Eye (tissue), 1 donor: ENCODE measurements at regions not wholly inside any gene's neighbourhood (a gene's known extent, or its start where the extent isn't known, plus 50 kb on each side); places are given as distances from the start of the nearest gene placed in this dataset.
A peak's percentile ranks its signal among the peaks of the same experiment; 100 is the strongest.

Experiments used
- DNase-seq: peaks from one replicate; pipeline ENCODE4 v3.0.0-alpha.2; 2015

DNA sequence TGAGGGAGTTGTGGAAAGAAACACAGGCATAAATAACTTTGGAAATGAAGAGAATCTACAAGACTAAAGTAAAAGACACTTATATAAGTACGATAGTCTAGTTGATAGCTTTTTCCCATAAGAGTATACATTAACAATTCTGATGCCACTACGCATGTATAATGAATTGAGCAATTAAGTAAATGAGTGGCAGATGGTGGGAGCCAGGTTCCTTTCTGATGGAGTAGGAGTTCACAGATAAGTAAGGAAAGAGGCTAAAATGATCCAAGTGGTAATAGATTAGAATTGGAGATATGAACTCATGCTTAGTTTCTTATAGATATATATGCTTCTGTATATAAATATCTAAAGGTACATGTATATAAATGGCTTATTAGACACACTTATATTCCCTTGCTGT is 368.3 kb downstream of the FAM181B start:
- no peak for DNase-seq

DNA sequence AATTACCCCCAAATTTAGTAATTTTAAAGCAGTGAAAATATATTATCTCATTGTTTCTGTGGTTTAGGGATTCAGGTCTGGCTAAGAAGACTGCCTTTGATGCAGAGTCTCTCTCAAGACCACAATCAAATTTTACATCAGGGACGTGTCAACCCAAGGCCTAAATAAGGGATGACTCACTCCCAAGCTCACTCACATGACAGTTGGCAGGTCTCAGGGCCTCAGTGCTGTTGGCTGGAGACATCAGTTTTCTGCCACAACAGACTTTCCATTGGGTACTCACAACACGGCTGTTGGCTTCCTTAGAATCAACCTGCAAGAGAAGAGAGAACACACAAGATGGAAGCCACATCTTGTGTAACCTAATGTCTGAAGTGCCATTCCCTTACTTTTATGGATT is 377.3 kb downstream of the FAM181B start:
- no peak for DNase-seq

DNA sequence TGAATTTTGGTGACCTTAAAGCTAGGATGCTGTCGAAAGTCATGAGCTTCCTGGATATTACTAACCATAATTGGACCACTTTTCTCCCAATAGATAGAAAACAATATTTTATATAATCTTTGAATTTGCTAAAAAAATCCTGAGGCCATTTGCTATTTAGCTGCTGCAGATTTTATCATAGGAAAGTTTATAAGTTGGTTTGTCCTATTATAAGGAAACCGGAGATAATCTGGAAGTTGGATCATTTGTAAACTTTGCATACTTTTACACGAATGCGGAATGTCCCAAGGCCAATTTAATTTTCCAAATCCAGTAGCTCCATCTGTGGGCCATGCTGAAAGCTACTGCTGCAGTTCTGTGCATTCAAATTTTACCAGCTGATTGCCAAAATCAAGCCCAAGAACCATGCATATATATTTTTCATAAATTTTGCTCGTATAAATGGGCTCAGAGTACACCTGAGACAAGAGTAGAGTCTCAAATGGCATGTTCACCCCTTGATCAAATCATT is 378.3 kb downstream of the FAM181B start:
- DNase-seq, result no peak

DNA sequence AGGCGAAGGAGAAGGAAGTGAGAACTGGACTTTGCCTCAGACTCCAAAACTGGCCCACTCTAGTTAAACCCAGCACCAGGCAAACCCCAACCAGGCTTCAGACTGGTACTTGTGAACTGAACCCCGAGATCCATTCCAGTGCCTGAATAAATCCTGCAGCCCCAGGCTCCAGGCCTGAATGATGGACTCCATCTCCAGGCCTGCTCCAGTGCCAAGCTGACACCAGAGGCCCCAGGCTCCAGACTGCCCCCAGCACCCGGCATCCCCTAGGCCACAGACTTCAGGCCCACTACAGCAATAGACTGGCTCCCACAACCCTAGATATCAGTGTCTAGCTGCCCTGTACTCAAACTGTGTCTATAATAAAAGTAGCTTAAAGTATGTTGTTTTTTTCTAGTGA is 406.8 kb downstream of the FAM181B start:
- no peak for DNase-seq

DNA sequence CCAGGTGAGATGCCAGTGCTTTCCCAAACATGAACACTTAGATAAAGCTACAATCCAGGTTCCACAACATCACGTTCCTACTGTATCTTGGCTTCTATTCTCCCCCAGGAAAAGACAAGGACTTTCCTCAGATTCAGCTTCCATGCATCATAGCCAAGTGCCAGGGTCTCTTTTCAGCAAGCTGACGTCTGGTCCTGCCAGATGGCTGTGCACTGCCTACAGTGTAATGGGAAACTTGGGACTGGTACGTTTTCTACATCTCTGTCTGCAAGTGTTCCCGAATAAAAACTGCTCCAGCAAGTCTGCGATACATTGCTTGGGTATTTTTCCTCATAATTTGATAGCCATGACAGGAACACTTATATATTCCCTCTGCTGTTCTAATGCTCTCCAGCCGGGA is 412.5 kb downstream of the FAM181B start:
- no peak for DNase-seq

DNA sequence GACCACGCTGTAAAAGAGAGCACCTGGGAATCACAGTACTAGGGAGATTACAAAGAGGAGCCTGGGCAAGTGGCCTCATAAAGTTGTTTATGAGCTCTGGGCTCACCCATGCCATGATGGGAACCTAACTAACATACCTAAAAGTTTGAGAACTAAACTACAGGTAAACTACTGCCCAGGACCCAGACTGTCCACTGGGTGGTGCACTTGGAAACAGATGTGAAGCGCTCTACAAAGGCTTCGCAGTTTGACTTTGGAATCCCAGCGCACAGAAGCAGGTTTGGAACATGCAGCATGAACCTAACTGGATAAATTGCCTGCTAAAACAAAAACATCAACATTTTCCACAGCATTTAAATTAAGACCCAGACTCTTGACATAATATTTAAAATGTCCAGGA is 418.6 kb downstream of the FAM181B start:
- peak; percentile 48 for DNase-seq

DNA sequence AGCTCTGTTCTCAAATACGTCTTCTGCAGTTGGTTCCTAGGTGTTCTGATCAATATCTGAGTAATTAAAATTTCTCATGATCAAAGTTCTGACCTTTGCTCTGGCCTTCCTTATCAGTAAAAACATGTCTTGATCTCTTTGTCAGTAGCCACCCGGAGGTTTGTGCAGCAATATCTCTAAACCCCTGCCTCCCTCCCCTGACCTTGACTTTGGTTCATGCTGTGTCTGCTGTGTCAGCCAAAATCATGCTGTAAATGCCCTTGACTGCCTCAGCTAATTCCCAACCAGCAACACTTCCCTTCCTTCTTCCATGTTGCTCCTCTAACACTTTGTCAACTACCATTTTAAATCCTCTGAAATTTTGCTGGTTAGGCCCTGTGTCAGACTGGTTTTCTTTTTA is 424.7 kb downstream of the FAM181B start:
- no peak for DNase-seq

DNA sequence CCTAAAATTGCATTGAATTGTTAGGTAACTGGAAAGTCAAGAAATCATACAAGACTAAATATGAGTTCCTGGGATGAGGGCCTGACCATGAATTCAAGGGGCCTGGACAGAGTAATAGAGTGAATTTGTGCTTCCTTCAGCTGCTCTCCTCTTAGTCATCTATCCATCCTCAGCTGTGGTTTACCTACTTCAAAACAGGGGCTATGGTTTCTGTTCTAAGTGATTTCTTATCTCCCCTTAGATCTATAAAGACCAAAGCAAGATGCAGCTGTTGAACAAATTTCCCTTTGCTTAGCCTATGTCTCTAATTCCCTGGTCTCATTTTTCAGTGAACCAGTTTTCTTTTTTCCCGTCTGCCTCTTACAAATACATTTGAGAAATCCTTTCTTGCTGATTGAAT is 428.5 kb downstream of the FAM181B start:
- DNase-seq, result no peak

DNA sequence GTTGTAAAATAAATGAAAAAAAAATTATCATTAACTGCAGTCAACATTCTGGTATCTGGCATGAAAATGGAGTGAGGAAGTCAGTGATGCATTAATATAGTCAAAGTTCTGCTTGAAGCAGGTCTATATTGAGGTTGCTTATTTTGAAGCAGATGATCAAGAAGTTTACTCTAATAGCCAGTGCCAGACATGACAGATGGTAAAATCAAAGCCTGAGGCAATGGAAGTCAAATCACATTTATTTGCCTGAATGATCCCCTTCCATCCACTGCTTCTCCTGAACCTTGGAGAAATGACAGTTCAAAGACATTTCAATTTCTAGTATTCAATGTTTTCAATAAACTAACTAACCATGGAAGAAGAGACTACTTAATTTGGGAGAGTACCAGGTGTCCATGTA is 430.0 kb downstream of the FAM181B start:
- DNase-seq, result peak; percentile 85

DNA sequence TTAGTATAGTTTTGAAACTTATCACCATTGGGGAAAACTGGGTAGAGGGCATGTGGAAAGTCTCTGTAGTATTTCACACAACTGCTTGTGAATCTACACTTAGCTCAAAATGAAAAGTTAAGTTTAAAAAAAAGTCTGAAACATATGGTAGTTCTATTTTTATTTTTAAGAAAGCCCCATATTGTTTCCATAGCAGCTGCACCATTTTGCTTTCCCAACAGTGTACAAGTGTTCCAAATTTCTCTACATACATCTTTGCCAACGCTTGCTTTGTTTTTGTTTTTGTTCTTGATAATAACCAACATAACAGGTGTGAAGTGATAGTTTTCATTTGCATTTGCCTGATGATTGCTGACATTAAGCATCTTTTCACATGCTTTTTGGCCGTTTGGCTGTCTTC is 445.2 kb downstream of the FAM181B start:
- DNase-seq, result no peak

DNA sequence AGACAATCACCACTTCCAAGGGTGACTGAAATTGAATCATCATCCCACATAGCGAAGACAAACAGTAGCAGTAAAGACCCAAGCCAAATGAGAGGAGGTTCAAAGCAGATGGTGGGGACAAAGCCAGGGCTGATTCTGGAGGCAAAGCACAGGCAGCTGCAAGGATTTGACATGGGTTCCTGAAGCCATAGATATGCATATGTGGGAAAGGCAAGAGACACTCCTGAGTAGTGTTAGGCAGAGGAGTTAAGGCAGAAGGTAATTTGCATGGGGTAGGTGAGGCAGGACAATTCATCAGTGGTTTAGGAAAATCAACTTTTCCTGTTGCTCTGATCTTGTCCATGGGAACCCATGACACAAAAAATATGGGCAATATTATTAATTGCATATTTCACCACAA is 462.8 kb downstream of the FAM181B start:
- no peak for DNase-seq

DNA sequence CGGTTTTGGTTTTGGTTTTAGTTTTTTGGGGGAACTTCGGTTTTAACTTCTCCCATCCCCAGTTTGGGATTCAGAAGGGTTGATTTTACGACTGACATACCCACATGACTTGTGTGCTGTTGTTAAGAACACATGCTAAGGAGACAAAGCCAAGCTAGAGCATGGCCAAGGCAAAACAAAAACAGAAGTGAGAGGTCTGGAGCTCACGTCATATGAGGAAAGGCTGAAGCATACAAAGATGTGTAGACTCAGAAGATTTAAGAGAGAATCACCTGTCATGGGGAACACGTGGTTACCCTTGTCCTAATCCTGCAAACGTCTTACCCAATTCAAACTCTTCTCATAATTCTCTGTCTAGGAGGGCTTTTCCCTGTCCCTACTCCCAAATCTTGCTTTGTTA is 465.0 kb downstream of the FAM181B start:
- DNase-seq, result no peak

DNA sequence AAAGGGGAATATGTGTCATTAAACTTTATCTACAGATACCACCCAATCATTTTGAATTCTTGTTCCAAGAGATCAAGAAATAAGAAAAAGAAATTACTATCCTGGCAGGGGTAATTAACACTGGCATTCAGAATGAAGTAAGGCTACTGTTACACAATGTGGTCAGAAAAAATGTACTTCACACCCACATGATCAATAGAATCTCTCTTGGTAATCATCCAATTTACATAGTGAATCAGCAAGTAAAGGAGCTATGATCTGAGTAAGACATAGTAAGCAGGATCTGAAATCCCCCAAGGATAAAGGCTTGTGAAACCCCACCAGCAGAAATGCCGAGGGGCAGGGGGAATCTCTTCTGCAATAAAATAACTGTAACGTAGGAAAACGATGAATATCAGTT is 466.5 kb downstream of the FAM181B start:
- no peak for DNase-seq

DNA sequence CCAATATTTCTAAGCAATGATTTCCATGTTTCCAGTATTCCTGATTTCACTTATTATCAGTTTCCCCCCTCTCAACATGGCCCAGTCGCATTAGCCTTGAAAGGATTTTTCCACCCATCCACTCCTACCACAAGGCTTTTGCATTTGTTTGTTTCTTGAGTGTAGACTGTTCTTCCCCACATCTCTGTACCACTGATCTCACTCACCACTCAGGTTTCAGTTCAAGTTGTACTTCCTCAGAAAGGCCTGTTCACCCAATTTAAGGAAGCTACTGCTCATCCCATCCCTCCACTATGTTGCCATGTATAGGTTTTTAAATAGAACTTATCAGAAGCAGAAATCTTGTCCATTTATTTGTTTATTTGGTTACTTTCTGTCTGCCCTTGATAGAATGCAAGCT is 472.3 kb downstream of the FAM181B start:
- no peak for DNase-seq

DNA sequence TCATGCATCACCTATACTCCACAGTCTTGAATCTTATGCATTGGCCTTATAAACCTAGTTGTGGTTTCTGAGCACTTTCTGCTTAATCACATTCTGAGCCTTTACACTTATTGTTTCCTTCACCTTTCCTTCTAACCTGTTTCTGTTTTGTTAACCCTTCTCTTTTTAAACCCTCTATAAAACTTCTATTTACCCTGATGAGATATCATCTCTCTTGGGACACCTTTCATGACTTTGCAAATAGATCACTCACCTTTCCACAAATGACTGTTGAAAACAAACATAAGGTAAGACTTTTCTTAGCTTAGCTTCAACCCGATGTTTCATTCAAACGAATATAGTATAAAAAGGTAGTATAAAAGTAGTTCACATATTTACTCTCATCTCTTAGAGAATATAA is 483.6 kb downstream of the FAM181B start:
- DNase-seq, result no peak

DNA sequence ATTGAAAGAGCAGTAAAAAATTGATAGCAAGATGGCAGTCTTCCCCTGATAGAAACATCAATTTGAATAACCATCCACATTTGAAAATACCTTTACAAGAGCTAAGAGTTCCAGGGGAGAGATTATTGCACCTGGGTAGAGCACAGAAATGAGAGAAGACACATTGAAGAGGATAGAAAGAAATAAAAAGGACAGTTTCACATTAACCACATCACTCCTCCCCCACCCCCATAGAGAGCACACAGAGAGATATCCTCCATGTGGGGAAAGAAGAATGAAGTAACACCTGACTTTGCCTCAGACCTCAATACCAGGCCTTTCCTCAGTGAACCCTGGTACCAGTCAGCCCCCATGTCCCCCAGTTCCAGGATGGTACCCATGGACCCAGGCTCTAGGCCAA is 486.7 kb downstream of the FAM181B start:
- DNase-seq, result no peak

DNA sequence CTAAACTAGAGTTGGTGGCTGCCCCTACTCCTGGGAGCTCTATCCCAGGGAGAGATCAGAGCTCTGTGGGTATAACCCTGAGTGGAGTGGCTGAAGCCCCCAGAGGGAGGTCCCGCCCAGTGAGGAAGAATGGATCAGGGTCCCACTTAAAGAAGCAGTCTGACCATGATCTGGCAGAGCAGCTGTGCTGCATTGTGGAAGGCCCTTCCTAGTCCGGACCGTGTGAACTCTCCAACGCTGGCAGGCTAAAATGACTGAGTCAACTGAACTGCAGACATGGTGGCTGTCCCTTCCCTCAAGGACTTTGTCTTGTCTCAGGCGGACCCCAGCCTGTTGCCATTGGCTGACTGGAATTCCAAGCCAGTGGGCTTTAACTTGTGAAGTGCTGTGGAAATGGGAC is 494.2 kb downstream of the FAM181B start:
- no peak for DNase-seq

DNA sequence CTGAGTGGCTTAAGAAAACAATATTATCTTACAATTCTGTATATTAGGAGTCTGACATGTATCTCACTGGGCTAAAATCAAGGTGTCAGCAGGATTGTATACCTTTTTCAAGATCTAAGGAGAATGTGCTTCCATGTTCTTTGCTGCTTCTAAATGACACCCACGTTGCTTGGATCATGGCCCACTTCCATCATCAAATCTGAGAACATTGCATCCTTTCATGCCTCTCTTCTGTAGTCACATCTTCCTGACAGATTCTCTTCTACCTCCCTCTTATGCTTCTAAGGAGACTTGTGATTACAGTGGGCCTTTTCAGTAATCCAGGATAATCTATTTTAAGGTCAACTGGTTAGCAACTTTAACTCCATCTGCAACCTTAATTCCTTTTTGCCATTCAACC is 499.4 kb downstream of the FAM181B start:
- no peak for DNase-seq

DNA sequence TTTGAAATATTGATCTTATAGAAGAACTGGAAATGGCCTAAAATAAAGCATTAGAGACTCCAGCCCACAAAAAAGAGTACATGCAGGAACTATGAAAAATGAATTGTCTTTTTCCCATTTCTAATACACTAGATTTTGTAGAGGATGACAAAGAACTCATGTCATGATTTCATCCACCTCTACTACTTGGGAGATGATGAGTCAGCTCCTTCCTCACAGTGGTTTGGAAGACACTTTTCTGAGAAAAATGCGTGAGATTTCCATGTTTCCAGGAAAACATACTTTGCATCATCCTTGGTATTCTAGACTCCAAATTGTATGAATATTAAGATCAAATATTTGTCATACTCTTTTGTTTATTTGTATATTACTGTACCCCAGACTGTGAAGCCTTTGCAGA is 500.5 kb downstream of the FAM181B start:
- DNase-seq, result no peak

DNA sequence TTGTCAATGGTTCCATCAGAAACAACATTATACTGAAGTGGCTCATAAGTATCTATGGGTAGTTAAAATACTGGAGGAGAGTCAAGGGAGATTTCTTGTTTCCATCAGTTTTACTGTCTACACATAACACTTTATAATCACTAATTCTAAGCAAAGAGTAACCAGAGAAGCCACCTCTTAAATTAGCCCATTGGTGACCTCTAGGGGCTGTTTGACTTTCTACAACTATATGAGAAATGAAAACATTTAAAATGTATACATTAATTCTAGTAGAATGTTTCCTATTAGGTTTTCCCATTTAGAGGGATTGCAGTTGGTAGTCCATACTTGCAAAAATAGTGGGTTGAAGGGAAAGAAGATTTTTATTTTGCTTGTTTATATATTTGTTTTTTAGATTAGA is 504.3 kb downstream of the FAM181B start:
- peak; percentile 58 for DNase-seq

DNA sequence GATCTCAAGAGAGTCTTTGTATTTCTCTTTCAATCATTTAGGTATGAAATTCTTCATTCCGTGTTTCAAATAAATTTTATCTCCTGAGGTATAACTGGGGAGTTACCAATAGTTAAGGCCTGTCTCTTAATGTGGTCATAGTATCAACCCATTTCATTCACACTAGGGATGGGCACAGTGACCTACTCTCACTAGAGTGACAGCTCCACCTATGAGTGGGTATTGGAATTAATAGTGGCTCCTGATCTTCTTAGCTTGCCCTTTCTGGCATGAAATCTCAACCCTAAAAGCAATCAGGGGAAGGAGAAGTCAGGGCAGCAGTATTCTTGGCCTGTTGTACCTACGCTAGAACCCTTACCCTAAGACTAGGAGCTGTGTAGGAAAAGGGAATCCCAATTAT is 507.7 kb downstream of the FAM181B start:
- no peak for DNase-seq

DNA sequence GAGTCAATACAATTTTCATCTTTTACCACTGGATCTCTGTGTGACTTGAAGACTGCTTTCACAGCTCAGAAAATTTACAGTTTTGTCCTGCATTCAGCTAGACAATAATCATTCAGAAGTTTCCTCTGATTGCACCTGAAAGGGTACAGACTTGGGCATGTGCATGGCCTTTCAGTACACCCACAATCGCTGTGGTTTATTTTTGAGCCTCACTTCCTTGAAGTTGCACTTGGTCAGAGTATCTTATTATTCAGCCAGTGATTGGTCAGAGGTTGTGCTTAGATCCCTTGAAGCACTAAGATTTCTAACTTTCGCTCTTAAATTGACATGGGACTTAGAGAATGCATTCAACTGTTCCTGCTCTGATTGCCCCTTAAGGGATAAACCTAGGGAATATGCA is 508.2 kb downstream of the FAM181B start:
- no peak for DNase-seq

DNA sequence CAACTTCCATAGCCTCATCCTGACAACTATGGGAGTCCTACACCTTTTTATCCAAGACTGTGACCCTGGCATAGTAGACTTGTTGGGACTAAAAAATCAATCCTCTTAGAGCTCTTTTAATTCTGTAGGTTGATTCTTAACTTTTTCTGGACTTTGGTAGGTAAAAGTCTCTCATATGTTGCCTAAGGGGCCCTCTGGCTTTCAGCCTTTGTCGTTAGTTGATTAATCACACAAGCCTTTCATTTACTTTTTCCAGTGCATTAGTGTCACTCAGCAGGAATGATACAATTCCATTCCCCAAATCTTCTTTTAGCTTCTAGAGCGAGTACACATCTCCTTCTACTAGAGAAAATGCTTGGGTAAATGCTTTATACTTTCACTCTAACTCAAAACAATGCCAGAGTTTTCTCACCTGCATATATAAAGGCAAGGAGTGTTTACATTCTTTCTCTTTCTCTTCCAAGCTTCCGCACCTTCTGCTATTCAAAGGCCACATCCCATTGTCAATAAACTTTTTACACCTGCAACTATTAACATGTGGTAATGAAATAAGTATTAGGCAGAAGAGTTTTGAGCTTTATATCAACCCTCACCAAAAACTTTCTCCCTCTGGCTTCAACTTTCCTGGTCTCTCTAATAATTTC is 516.6 kb downstream of the FAM181B start:
- no peak for DNase-seq

DNA sequence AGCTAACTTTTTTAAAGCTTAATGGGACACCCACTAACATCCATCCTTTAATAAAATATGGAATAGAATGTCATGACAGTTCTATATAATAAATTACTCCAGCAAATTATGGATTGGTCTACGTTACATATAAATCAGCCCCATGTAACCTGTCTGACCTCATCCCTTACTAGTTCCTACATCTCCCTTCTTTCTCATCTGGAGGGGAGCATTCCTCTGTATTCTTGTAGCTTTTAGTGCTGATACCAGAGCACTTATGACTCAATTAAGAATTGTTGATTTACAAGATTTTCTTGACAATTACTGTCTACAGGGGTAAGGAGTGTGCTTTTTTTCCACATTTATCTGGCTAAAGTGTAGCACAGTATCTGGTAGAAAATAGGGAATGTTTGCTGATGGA is 523.7 kb downstream of the FAM181B start:
- no peak for DNase-seq

DNA sequence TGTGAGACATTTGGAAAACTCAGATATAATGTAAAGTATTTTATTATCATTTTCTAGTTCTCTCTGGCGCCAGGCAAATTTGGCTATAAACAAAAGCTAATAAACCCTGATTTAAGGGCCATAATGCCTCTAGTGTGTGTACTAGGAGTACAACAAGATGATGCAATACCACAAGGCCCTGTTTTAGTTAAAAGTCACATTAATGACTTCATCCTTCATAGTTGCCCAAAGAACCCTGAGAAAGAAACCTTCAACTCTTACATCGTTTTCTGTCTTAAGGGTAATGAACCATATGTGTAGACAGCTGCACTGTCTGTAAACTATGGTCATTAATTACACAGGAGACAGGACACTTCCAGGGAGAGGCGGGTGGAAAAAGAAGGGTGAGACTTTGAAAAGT is 538.4 kb downstream of the FAM181B start:
- peak; percentile 23 for DNase-seq

DNA sequence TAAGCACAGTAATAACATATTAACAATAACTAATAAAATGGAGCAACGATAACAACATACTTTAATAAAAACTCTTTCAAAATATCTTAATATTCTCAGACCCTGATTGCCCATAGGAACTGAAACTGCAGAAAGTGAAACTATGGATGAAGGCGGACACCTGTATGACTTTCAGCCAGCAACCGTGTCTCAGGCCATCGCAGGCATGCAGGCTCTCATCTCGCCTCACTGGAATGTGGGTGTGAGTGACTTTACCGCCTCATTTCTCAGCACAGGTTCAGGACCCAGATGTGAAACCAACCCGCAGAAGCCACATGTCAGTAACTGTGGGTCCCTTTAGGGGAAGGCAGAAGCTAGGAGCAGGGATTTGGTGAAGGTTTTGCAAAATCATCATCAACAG is 539.1 kb downstream of the FAM181B start:
- no peak for DNase-seq
